Neuronal stem cell (in vitro differentiated cells): ENCODE measurements at regions not wholly inside any gene's neighbourhood (a gene's known extent, or its start where the extent isn't known, plus 50 kb on each side); places are given as distances from the start of the nearest gene placed in this dataset.

Source experiments
- DNase-seq: peaks from one replicate; pipeline ENCODE4 v3.0.0-alpha.2; 2013; ENCODE audit warnings: low spot score
- H2AFZ ChIP-seq: one replicate; pipeline ENCODE4 v1.6.1; 2013; ENCODE audit warnings: mild to moderate bottlenecking, low read length, inconsistent platforms
- H2AK5ac ChIP-seq: 2 replicates; pipeline ENCODE4 v1.6.1; 2013; ENCODE audit warnings: low read depth, mild to moderate bottlenecking, inconsistent platforms, low read length, moderate library complexity, mixed read lengths
- H2BK120ac ChIP-seq: 2 replicates; pipeline ENCODE4 v1.6.1; 2013; ENCODE audit warnings: low read depth, mild to moderate bottlenecking, inconsistent platforms, low read length, moderate library complexity, mixed read lengths
- H2BK12ac ChIP-seq: one replicate; pipeline ENCODE4 v1.6.1; 2013; ENCODE audit warnings: low read length, inconsistent platforms
- H2BK15ac ChIP-seq: 2 replicates; pipeline ENCODE4 v1.6.1; 2013; ENCODE audit warnings: mild to moderate bottlenecking, low read length, inconsistent platforms, mixed read lengths
- H2BK5ac ChIP-seq: one replicate; pipeline ENCODE4 v1.6.1; 2013; ENCODE audit warnings: inconsistent platforms, mild to moderate bottlenecking, low read length, moderate library complexity
- H3K14ac ChIP-seq: one replicate; pipeline ENCODE4 v1.6.1; 2013; ENCODE audit warnings: low read length, inconsistent platforms
- H3K18ac ChIP-seq: 2 replicates; pipeline ENCODE4 v1.6.1; 2013; ENCODE audit warnings: low read length, inconsistent platforms
- H3K23ac ChIP-seq: 2 replicates; pipeline ENCODE4 v1.6.1; 2013; ENCODE audit warnings: low read depth, mild to moderate bottlenecking, mixed read lengths, low read length, inconsistent platforms; ENCODE audit not compliant: poor library complexity
- H3K27ac ChIP-seq: replicated peaks from 3 replicates; pipeline ENCODE4 v1.5.1; 2013; ENCODE audit warnings: low read length, inconsistent platforms
- H3K27me3 ChIP-seq, 3 experiments: 2 replicates each; pipeline ENCODE4 v1.6.1; 2013; ENCODE audit warnings: low read length in 3 of 3, mild to moderate bottlenecking in 2 of 3, inconsistent platforms in 1 of 3, low read depth in 1 of 3, mixed read lengths in 1 of 3, moderate library complexity in 1 of 3; ENCODE audit not compliant: control insufficient read depth in 3 of 3, insufficient read depth in 3 of 3
- H3K36me3 ChIP-seq, 2 donors: replicated peaks in 1 of 2; 2 replicates each; pipeline ENCODE4 v1.6.1; 2013; ENCODE audit warnings: low read length in 2 of 2; ENCODE audit not compliant: control insufficient read depth in 2 of 2, insufficient read depth in 2 of 2
- H3K4ac ChIP-seq: 2 replicates; pipeline ENCODE4 v1.6.1; 2013; ENCODE audit warnings: inconsistent platforms, mild to moderate bottlenecking, low read length, moderate library complexity
- H3K4me1 ChIP-seq, 2 donors: 1 replicate in 1 of 2; 2 replicates in 1 of 2; pipeline ENCODE4 v1.6.1; 2013; ENCODE audit warnings: low read length in 2 of 2, low read depth in 1 of 2; ENCODE audit not compliant: control insufficient read depth in 2 of 2, insufficient read depth in 1 of 2
- H3K4me2 ChIP-seq: one replicate; pipeline ENCODE4 v1.6.1; 2013; ENCODE audit warnings: mild to moderate bottlenecking, low read length, inconsistent platforms; ENCODE audit not compliant: insufficient read depth, poor library complexity, severe bottlenecking
- H3K4me3 ChIP-seq, 2 donors: 2 replicates each; pipeline ENCODE4 v1.5.1; 2013; ENCODE audit warnings: low read length in 2 of 2, mild to moderate bottlenecking in 2 of 2, inconsistent platforms in 1 of 2, moderate library complexity in 1 of 2
- H3K79me1 ChIP-seq: one replicate; pipeline ENCODE4 v1.6.1; 2013; ENCODE audit warnings: low read depth, mild to moderate bottlenecking, inconsistent platforms, low read length, moderate library complexity
- H3K9ac ChIP-seq: one replicate; pipeline ENCODE4 v1.6.1; 2013; ENCODE audit warnings: mild to moderate bottlenecking, low read depth, low read length, inconsistent platforms; ENCODE audit not compliant: poor library complexity
- H3K9me3 ChIP-seq, 2 donors: replicated peaks in 1 of 2; 2 replicates each; pipeline versions ENCODE3 to v1.6.1; 2013; ENCODE audit warnings: low read length in 2 of 2, mild to moderate bottlenecking in 2 of 2, inconsistent platforms in 1 of 2, low read depth in 1 of 2, mixed read lengths in 1 of 2, moderate library complexity in 1 of 2; ENCODE audit not compliant: control insufficient read depth in 2 of 2, insufficient read depth in 1 of 2
- H4K8ac ChIP-seq: one replicate; pipeline ENCODE4 v1.6.1; 2013; ENCODE audit warnings: low read depth, mild to moderate bottlenecking, inconsistent platforms, low read length, moderate library complexity
- H4K91ac ChIP-seq: one replicate; pipeline ENCODE4 v1.6.1; 2013; ENCODE audit warnings: low read length, low read depth, mild to moderate bottlenecking, inconsistent platforms; ENCODE audit not compliant: poor library complexity
- WGBS, 2 donors: extraction: QIAGEN DNeasy Blood & Tissue Kit; methylation state at CpG; one replicate each; pipeline ENCODE4 v1.1.7; 2013; ENCODE audit warnings: missing lambda C conversion rate in 2 of 2, mixed read lengths in 1 of 2; ENCODE audit not compliant: insufficient read length in 2 of 2, insufficient replicate concordance in 1 of 2; ENCODE audit errors: extremely low coverage in 2 of 2; 5-methylcytosine and 5-hydroxymethylcytosine counted together

DNA sequence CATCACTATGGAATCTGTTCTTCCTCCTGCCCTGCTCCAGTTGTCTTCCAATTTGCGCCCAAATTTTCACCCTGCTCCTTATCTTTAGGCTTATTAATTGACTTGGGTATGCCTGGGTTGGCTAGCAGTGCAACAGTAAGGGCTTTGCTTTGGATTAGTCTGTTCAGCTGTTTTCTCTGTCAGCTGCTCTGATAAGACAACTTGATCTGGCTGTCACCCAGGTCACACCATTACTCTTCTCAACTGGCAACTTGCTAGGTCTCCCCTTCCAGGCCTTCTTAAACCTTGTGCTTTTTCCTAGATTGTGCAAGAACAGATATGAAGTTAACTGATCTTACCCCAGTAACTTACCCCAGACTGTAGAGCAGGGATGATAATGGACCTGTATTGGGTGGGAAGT is 357.8 kb upstream of the LARGE1 start:
- H4K91ac ChIP-seq = no peak overlapping the region
- H2BK15ac ChIP-seq = no peak overlapping the region
- no peaks in the 10 kb centered on the region for H3K36me3 ChIP-seq
- no peak overlapping the region for H3K4me3 ChIP-seq
- H3K23ac ChIP-seq = no peak overlapping the region
- no peak overlapping the region for H3K27ac ChIP-seq
- no peak overlapping the region for H2BK12ac ChIP-seq
- no peak overlapping the region for H2BK120ac ChIP-seq
- H3K27me3 ChIP-seq = no peaks in the 10 kb centered on the region
- no peak overlapping the region for H2AFZ ChIP-seq
- H2AK5ac ChIP-seq = no peak overlapping the region
- no peak overlapping the region for H3K9ac ChIP-seq
- H3K18ac ChIP-seq = no peak overlapping the region
- no peaks in the 10 kb centered on the region for H3K9me3 ChIP-seq
- H3K4me1 ChIP-seq = peaks cover 0 to 5% of the 10 kb centered on the region in 2 donors
- H3K79me1 ChIP-seq = no peaks in the 10 kb centered on the region
- no peak for DNase-seq
- H3K4ac ChIP-seq = no peak overlapping the region
- WGBS, 2 donors = no CpG with 5 or more reads among the region's 1 CpG
- no peak overlapping the region for H3K14ac ChIP-seq
- H4K8ac ChIP-seq = no peak overlapping the region
- no peak overlapping the region for H3K4me2 ChIP-seq
- H2BK5ac ChIP-seq = no peak overlapping the region

DNA sequence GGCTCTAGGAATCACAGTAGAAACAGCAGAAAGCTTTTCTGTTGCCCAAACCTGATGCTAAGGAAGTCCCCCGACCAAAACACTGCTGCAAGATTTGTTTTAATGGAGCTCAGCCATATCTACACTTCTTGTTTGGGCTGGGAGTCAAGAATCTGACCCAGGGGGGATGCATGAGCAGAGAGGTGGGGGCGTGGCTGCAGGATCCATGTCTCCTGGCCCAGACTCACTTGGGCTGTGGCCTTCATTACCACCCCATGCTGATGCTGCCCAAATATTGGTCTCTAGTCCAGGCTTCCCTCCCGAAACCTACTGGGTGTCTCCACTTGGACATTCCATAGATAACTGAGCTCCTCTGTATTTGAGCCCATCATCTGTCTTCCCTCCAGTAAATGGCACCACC is 361.5 kb upstream of the LARGE1 start:
- Histone ChIP-seq H3K4me1 (peaks cover 0 to 5% of the 10 kb centered on the region in 2 donors), H3K4me2 (no peak overlapping the region), H3K4me3 (no peak overlapping the region), H3K4ac (no peak overlapping the region), H3K18ac (peak overlapping the region; percentile 16), H2AFZ (no peak overlapping the region), H3K23ac (no peak overlapping the region), H2BK12ac (no peak overlapping the region), H3K27ac (no peak overlapping the region), H2BK5ac (no peak overlapping the region), H2AK5ac (no peak overlapping the region), H3K9ac (no peak overlapping the region), H2BK120ac (no peak overlapping the region), H3K9me3 (no peaks in the 10 kb centered on the region), H4K8ac (no peak overlapping the region), H4K91ac (no peak overlapping the region), H2BK15ac (no peak overlapping the region), H3K36me3 (no peaks in the 10 kb centered on the region), H3K79me1 (no peaks in the 10 kb centered on the region), H3K27me3 (no peaks in the 10 kb centered on the region), H3K14ac (no peak overlapping the region)
- no peak for DNase-seq
- WGBS, 2 donors = no CpG with 5 or more reads among the region's 3 CpGs

DNA sequence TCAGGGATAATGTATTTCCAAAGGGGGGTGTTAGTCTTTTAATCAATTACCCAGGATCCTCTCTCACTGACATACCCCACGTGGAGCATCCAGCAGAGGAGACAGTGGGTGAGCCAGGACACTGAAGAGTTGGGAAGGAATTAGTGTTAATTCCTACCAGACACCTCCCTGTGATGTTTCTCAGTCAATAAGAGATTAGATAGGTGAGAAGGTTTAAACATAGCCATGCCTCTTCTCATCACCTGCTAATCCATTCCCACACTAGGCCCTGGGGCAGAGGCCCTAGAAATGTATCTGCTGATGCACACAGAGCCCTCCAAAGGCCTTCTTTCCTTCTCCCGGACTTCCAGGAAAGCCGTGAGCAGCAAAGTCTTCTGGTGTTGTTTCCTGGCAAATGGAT is 363.6 kb upstream of the LARGE1 start:
- Histone ChIP-seq H2BK120ac (no peak overlapping the region), H3K4me3 (no peak overlapping the region), H3K4me2 (no peak overlapping the region), H2AFZ (no peak overlapping the region), H3K18ac (no peak overlapping the region), H2BK5ac (no peak overlapping the region), H3K27ac (no peak overlapping the region), H3K79me1 (no peaks in the 10 kb centered on the region), H3K9me3 (no peaks in the 10 kb centered on the region), H2BK12ac (no peak overlapping the region), H3K4ac (no peak overlapping the region), H4K8ac (no peak overlapping the region), H3K27me3 (no peaks in the 10 kb centered on the region), H2BK15ac (no peak overlapping the region), H2AK5ac (no peak overlapping the region), H3K36me3 (no peaks in the 10 kb centered on the region), H3K23ac (no peak overlapping the region), H3K14ac (no peak overlapping the region), H3K9ac (no peak overlapping the region), H4K91ac (no peak overlapping the region), H3K4me1 (peaks cover 0 to 5% of the 10 kb centered on the region in 2 donors)
- WGBS, 2 donors = no CpG with 5 or more reads among the region's 3 CpGs
- no peak for DNase-seq

DNA sequence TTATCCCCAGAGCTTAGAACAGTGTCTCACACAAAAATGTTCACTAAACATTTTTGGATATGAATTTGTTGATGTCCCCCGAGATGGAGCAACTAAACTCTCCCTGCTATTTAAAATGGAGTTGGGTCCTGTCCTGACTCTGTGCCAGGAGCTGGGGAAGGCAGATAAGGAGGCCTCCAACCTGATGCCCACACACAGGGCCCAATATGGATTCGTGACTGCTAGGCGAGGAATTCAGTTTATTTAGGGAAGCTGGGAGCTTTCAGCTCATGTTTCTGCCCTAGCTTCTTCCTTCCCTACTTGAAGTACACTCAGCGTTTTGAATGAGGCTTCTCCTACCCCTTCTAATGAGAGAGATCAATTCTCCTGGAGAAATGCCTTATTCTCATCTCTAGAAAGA is 373.0 kb upstream of the LARGE1 start:
- H3K23ac ChIP-seq = no peak overlapping the region
- H2BK15ac ChIP-seq = no peak overlapping the region
- no peak overlapping the region for H3K4ac ChIP-seq
- no peak overlapping the region for H3K18ac ChIP-seq
- H4K8ac ChIP-seq = no peak overlapping the region
- H3K14ac ChIP-seq = no peak overlapping the region
- H2BK5ac ChIP-seq = no peak overlapping the region
- H2AFZ ChIP-seq = no peak overlapping the region
- no peak overlapping the region for H3K9ac ChIP-seq
- H4K91ac ChIP-seq = no peak overlapping the region
- H3K27ac ChIP-seq = no peak overlapping the region
- no peak overlapping the region for H2BK12ac ChIP-seq
- H3K4me3 ChIP-seq = no peak overlapping the region
- H3K9me3 ChIP-seq = no peaks in the 10 kb centered on the region
- no peaks in the 10 kb centered on the region for H3K4me1 ChIP-seq
- H3K27me3 ChIP-seq = no peaks in the 10 kb centered on the region
- H2BK120ac ChIP-seq = no peak overlapping the region
- no peak for DNase-seq
- WGBS, 2 donors = no CpG with 5 or more reads among the region's 4 CpGs
- H3K36me3 ChIP-seq = no peaks in the 10 kb centered on the region
- no peaks in the 10 kb centered on the region for H3K79me1 ChIP-seq
- no peak overlapping the region for H2AK5ac ChIP-seq
- no peak overlapping the region for H3K4me2 ChIP-seq
